T-helper 2 cell treated with Interferon-gamma antibody and Interleukin-4, amounts not matched to agents 5 μg/mL and 100 μg/mL, for 36 hours (primary cell): ENCODE measurements at regions not wholly inside any gene's neighbourhood (a gene's known extent, or its start where the extent isn't known, plus 50 kb on each side); places are given as distances from the start of the nearest gene placed in this dataset.

Experiments used
- DNase-seq: peaks from one replicate; pipeline ENCODE4 v3.0.0; 2021; ENCODE audit warnings: low spot score
- H3K27ac Mint-ChIP-seq: one replicate; pipeline ENCODE4 v1.8.0; 2021; ENCODE audit warnings: mild to moderate bottlenecking, mixed read lengths
- H3K27me3 Mint-ChIP-seq: one replicate; pipeline ENCODE4 v1.8.0; 2021; ENCODE audit warnings: low read depth, mixed read lengths
- H3K36me3 Mint-ChIP-seq: one replicate; pipeline ENCODE4 v1.8.0; 2021; ENCODE audit warnings: low read depth, mixed read lengths
- H3K4me1 Mint-ChIP-seq: one replicate; pipeline ENCODE4 v1.8.0; 2021; ENCODE audit warnings: low read depth, mixed read lengths
- H3K4me3 Mint-ChIP-seq: one replicate; pipeline ENCODE4 v1.8.0; 2022; ENCODE audit warnings: mild to moderate bottlenecking, moderate library complexity, mixed read lengths
- H3K9me3 Mint-ChIP-seq: one replicate; pipeline ENCODE4 v1.8.0; 2021; ENCODE audit warnings: mixed read lengths

DNA sequence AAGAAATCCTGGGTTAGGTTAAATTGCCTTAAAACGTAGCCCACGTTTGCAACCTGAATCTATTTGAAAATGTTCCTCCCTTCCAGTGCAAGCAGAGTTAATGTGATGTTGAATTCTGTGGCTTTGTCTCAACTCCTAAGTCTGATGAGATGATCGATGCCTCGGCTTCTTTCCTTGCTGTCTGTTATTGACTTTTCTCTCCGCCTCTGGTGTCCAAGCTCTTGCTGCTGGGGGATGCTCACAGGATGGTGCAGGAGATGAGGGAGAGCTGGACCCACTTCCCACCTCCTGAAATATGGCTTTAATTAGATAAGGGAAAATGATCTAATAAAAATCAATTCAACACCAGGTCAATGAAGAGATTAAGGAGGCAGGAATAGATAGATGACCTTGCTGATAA, 407.9 kb upstream of the RGMA start:
- Mint-ChIP-seq H3K27ac (no peak overlapping the region), H3K9me3 (no peaks in the 10 kb centered on the region), H3K36me3 (no peaks in the 10 kb centered on the region), H3K27me3 (no peaks in the 10 kb centered on the region), H3K4me3 (no peak overlapping the region), H3K4me1 (no peaks in the 10 kb centered on the region)
- DNase-seq: no peak

- Mint-ChIP-seq H3K27me3 (no peaks in the 10 kb centered on the region), H3K4me3 (no peak overlapping the region), H3K4me1 (no peaks in the 10 kb centered on the region), H3K36me3 (no peaks in the 10 kb centered on the region), H3K27ac (no peak overlapping the region), H3K9me3 (no peaks in the 10 kb centered on the region)
- DNase-seq: no peak
Observed at GRCh38 chr15:93495799-93496637, 407.0 kb upstream of the RGMA start.

DNA sequence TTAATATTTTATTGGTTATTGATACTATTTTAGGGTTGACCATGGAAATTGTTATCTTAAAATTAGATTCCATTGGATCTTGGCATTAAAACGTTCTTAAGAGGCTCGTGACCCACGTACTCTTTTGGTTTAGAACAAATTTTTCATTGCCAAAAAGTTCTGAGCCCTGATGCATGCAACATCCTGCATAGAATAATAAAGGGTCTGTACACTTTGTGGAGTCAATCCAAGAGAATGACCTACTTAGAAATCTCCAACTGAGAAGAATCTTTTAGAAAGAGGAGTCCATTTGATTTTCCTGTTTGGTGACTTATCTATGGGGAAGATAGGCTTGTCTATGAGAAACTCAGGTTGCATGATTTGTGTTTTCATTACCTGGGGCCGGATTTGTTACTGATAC, 404.2 kb upstream of the RGMA start:
- Mint-ChIP-seq H3K9me3 (no peaks in the 10 kb centered on the region), H3K4me1 (no peaks in the 10 kb centered on the region), H3K27me3 (no peaks in the 10 kb centered on the region), H3K4me3 (no peak overlapping the region), H3K36me3 (no peaks in the 10 kb centered on the region), H3K27ac (no peak overlapping the region)
- DNase-seq: no peak

GRCh38 chr15:93491291-93491690, 402.3 kb upstream of the RGMA start:
- H3K4me1 Mint-ChIP-seq: no peaks in the 10 kb centered on the region
- DNase-seq: no peak
- no peaks in the 10 kb centered on the region for H3K36me3 Mint-ChIP-seq
- H3K4me3 Mint-ChIP-seq: no peak overlapping the region
- H3K9me3 Mint-ChIP-seq: no peaks in the 10 kb centered on the region
- H3K27me3 Mint-ChIP-seq: no peaks in the 10 kb centered on the region
- H3K27ac Mint-ChIP-seq: no peak overlapping the region

DNA sequence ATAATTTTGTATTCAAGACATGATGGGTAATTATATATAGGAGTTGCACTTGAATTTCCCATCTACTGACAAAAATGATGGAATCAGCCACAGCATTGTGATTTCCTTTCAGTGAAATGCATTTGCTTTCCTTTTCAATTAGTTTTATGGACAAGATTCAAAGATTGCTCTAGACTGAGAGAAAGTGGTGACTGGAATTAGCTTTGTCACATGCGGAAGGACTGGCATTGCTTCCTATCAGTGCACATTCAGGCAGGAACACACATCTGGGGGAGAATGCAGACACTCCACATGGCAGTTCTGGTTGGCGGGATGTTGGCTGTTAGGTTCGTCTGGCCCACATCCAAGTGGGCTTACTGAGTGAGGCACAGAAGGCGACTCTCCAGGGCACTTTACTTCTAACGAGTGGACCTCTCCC, 399.3 kb upstream of the RGMA start:
- DNase-seq: no peak
- Mint-ChIP-seq H3K9me3 (no peaks in the 10 kb centered on the region), H3K27me3 (no peaks in the 10 kb centered on the region)

GRCh38 chr15:93486407-93487117, 397.6 kb upstream of the RGMA start:
- no peak for DNase-seq
- Mint-ChIP-seq H3K27me3 (no peaks in the 10 kb centered on the region), H3K4me3 (no peak overlapping the region), H3K36me3 (no peaks in the 10 kb centered on the region), H3K4me1 (no peaks in the 10 kb centered on the region), H3K9me3 (no peaks in the 10 kb centered on the region), H3K27ac (no peak overlapping the region)

More for the DNA sequence above, 399.3 kb upstream of the RGMA start:
- no peak overlapping the region for H3K27ac Mint-ChIP-seq
- no peaks in the 10 kb centered on the region for H3K36me3 Mint-ChIP-seq
- no peaks in the 10 kb centered on the region for H3K4me1 Mint-ChIP-seq
- H3K4me3 Mint-ChIP-seq: no peak overlapping the region

DNA sequence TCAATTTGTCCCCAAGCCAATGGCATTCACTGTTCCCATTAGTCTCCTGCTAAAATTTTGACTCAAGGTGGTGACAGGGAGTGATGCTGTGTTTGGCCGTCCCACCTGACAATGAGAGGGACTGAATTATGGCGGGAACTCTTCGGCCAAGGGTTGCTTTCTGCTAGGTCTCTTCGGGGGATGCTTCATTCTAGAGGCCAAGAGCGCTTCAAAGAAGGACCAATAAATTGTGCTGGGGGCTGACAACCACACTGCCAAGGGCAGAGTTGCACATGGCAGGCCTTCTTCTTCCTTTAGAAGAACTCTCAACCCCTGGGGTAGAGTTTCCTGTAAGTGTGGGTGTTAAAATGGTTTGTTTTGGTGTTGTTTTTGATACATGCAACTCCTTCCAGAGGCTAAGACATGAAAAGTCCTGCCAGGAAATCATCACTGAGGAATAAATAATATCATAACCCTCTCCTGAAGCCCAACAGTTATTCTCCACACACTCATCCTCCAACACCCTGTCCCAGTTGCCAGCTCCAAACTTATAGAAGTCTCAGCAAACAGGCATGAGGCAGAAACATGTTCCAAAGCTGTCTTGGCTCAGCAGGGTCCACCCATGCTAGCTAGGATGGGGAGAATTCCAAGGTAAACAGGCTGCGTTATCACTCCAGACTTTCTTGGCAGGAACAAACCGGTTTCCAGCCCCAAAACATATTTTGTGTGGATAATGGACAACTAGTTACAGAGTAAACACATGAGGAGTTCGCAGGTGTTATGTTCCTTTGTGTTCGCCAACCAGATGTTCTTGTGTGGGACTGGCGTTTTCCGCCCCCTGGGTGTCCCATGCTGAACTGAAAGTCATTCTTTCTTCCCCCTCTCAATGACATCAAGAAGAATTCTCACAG, 396.7 kb upstream of the RGMA start:
- no peak for DNase-seq
- Mint-ChIP-seq H3K4me1 (no peaks in the 10 kb centered on the region), H3K36me3 (no peaks in the 10 kb centered on the region)

DNA sequence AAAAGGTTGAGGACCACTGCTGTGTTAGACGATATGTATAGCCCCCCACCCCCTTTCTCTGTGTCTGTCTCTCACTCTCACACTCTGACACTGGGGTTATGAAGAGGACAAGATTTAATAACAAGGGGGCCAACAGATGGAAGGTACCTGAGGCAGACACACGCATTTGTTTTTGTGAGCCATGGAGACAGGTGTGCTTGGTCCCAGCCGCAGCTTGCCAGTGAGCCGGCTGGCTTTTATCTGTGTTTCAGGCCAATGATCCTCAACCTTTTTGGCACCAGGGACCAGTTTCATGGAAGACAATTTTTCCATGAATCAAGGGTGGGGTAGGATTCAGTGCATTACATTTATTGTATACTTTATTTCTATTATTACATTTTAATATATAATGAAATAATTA, 394.9 kb upstream of the RGMA start:
- Mint-ChIP-seq H3K36me3 (no peaks in the 10 kb centered on the region), H3K4me1 (no peaks in the 10 kb centered on the region), H3K9me3 (no peaks in the 10 kb centered on the region), H3K4me3 (no peak overlapping the region), H3K27ac (no peak overlapping the region), H3K27me3 (no peaks in the 10 kb centered on the region)
- no peak for DNase-seq

More for the DNA sequence above, 396.7 kb upstream of the RGMA start:
- H3K27ac Mint-ChIP-seq: no peak overlapping the region
- H3K27me3 Mint-ChIP-seq: no peaks in the 10 kb centered on the region
- no peak overlapping the region for H3K4me3 Mint-ChIP-seq
- no peaks in the 10 kb centered on the region for H3K9me3 Mint-ChIP-seq

DNA sequence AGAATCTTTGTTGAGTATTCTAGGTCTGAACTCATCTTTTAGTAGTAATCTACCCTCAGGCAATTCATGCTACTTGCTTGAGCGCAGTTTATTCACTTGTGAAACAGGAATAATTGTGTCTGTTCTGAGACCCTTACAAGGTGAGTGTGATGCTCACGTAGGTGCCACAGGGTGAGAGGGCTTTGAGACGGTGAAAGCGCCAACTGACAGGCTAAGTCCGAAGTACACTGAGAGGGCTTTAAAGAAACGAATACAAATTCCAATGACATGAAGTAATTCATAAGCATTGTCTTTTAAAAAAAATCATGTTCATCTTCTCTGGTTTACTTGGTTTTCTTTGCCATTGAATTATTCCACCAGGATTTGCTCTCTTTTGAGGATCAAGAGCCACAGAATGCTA, 393.7 kb upstream of the RGMA start:
- H3K36me3 Mint-ChIP-seq: no peaks in the 10 kb centered on the region
- no peaks in the 10 kb centered on the region for H3K9me3 Mint-ChIP-seq
- no peak overlapping the region for H3K4me3 Mint-ChIP-seq
- no peaks in the 10 kb centered on the region for H3K4me1 Mint-ChIP-seq
- no peak overlapping the region for H3K27ac Mint-ChIP-seq
- H3K27me3 Mint-ChIP-seq: no peaks in the 10 kb centered on the region
- DNase-seq: no peak

- H3K4me1 Mint-ChIP-seq: no peaks in the 10 kb centered on the region
- H3K36me3 Mint-ChIP-seq: no peaks in the 10 kb centered on the region
- no peaks in the 10 kb centered on the region for H3K9me3 Mint-ChIP-seq
- H3K4me3 Mint-ChIP-seq: no peak overlapping the region
- DNase-seq: no peak
- H3K27ac Mint-ChIP-seq: no peak overlapping the region
- H3K27me3 Mint-ChIP-seq: no peaks in the 10 kb centered on the region
Observed at GRCh38 chr15:93479715-93480114, 390.7 kb upstream of the RGMA start.

GRCh38 chr15:93478947-93479346, 389.9 kb upstream of the RGMA start:
- no peak for DNase-seq
- Mint-ChIP-seq H3K4me1 (no peaks in the 10 kb centered on the region), H3K9me3 (no peaks in the 10 kb centered on the region), H3K27ac (no peak overlapping the region), H3K36me3 (no peaks in the 10 kb centered on the region), H3K4me3 (no peak overlapping the region), H3K27me3 (no peaks in the 10 kb centered on the region)

DNA sequence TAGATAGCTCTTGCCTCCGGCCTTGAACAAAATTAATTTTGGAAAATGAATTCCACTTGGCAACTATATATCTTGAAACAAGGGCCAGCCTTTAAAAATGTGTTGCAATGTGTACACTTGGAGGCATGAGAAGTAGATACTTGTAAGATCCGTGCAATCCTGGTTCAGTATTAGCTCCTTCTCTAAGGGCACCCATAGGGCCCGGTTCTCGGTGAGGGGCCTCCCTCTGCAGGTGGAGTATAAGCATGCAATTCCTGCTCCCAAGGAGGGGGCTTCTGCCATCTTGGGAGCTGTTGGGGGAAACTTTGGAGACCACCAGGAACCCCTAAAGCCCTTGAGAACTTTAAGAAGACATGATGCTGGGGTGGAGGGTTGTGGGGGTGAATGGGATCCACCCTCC, 388.7 kb upstream of the RGMA start:
- Mint-ChIP-seq H3K4me3 (no peak overlapping the region), H3K36me3 (no peaks in the 10 kb centered on the region), H3K27ac (no peak overlapping the region), H3K4me1 (no peaks in the 10 kb centered on the region), H3K9me3 (no peaks in the 10 kb centered on the region), H3K27me3 (no peaks in the 10 kb centered on the region)
- DNase-seq: no peak

- H3K27me3 Mint-ChIP-seq: no peaks in the 10 kb centered on the region
- H3K27ac Mint-ChIP-seq: no peak overlapping the region
- no peaks in the 10 kb centered on the region for H3K36me3 Mint-ChIP-seq
- DNase-seq: no peak
- no peaks in the 10 kb centered on the region for H3K4me1 Mint-ChIP-seq
- no peak overlapping the region for H3K4me3 Mint-ChIP-seq
- H3K9me3 Mint-ChIP-seq: no peaks in the 10 kb centered on the region
Observed at GRCh38 chr15:93477188-93477587, 388.2 kb upstream of the RGMA start.
